ENCODE measurements at regions not wholly inside any gene's neighbourhood (a gene's known extent, or its start where the extent isn't known, plus 50 kb on each side); places are given as distances from the start of the nearest gene placed in this dataset.

GRCh38 chr16:13781169-13781564 is 138.8 kb upstream of the ERCC4 start:
- intact Hi-C loops (cut with micrococcal nuclease): no loop called here
- H3K27ac Mint-ChIP-seq: no peak overlapping the region
- no peaks in the 10 kb centered on the region for H3K4me1 ChIP-seq (ENCODE audit: control insufficient read depth in 1 of 2, insufficient read depth in 2 of 2, low read length in 2 of 2)

GRCh38 chr16:13781575-13782338 is 138.2 kb upstream of the ERCC4 start:
- H3K27ac Mint-ChIP-seq: no peak overlapping the region
- peaks cover 0 to 16% (median 4%) of the 10 kb centered on the region in 7 donors for H3K9me3 Mint-ChIP-seq

More at GRCh38 chr16:13781169-13781564, 138.8 kb upstream of the ERCC4 start:
- 97% methylated on average over 6 of the region's 7 CpGs for WGBS (ENCODE audit: insufficient coverage)
- no peak overlapping the region for H3K9ac ChIP-seq (ENCODE audit: insufficient read depth, low read length, poor library complexity, severe bottlenecking)
- DNase-seq: no peak
- no peaks in the 10 kb centered on the region for H3K27me3 Mint-ChIP-seq (ENCODE audit: low read depth in 3 of 3)
- no peak overlapping the region for H3K4me3 Mint-ChIP-seq
- H3K4me2 ChIP-seq (replicated peaks; ENCODE audit: extremely low read depth, low read length, poor library complexity, severe bottlenecking): no peak overlapping the region
- no peaks in the 10 kb centered on the region for H3K36me3 ChIP-seq (replicated peaks in 1 of 2; ENCODE audit: control insufficient read depth in 1 of 2, insufficient read depth in 2 of 2, low read length in 2 of 2)
- H2AFZ ChIP-seq (ENCODE audit: insufficient read depth, low read depth, low read length, poor library complexity, severe bottlenecking): no peak overlapping the region
- H3K9me3 ChIP-seq (replicated peaks in 1 of 2; ENCODE audit: control insufficient read depth in 1 of 2, insufficient read depth in 1 of 2, low read length in 2 of 2): peaks cover 4 to 5% of the 10 kb centered on the region in 2 donors
- no peaks in the 10 kb centered on the region for H4K20me1 ChIP-seq (ENCODE audit: insufficient read depth, low read length)
- H3K4me3 ChIP-seq (replicated peaks in 1 of 3; ENCODE audit: low read depth in 2 of 3, low read length in 3 of 3): no peak overlapping the region
- no peak overlapping the region for H3K27ac ChIP-seq (ENCODE audit: low read depth in 1 of 2, low read length in 2 of 2)
- no peak for TF ChIP-seq CTCF (IDR thresholded peaks at IDR 0.05)
- H3K79me2 ChIP-seq (ENCODE audit: insufficient read depth, low read length): no peaks in the 10 kb centered on the region
- H3K9me3 Mint-ChIP-seq: peaks cover 0 to 16% (median 4%) of the 10 kb centered on the region in 7 donors
- no peaks in the 10 kb centered on the region for H3K36me3 Mint-ChIP-seq
- H3K4me1 Mint-ChIP-seq: no peaks in the 10 kb centered on the region
- no peaks in the 10 kb centered on the region for H3K27me3 ChIP-seq (ENCODE audit: control insufficient read depth in 2 of 2, insufficient read depth in 2 of 2, low read length in 2 of 2)

More at GRCh38 chr16:13781575-13782338, 138.2 kb upstream of the ERCC4 start:
- Histone ChIP-seq H2AFZ (ENCODE audit: insufficient read depth, low read depth, low read length, poor library complexity, severe bottlenecking) (no peak overlapping the region), H3K79me2 (ENCODE audit: insufficient read depth, low read length) (no peaks in the 10 kb centered on the region), H3K4me3 (replicated peaks in 1 of 3; ENCODE audit: low read depth in 2 of 3, low read length in 3 of 3) (no peak overlapping the region), H3K9ac (ENCODE audit: insufficient read depth, low read length, poor library complexity, severe bottlenecking) (no peak overlapping the region), H3K36me3 (replicated peaks in 1 of 2; ENCODE audit: control insufficient read depth in 1 of 2, insufficient read depth in 2 of 2, low read length in 2 of 2) (no peaks in the 10 kb centered on the region), H3K4me1 (ENCODE audit: control insufficient read depth in 1 of 2, insufficient read depth in 2 of 2, low read length in 2 of 2) (no peaks in the 10 kb centered on the region), H3K4me2 (replicated peaks; ENCODE audit: extremely low read depth, low read length, poor library complexity, severe bottlenecking) (no peak overlapping the region), H3K9me3 (replicated peaks in 1 of 2; ENCODE audit: control insufficient read depth in 1 of 2, insufficient read depth in 1 of 2, low read length in 2 of 2) (peaks cover 4 to 5% of the 10 kb centered on the region in 2 donors), H3K27me3 (ENCODE audit: control insufficient read depth in 2 of 2, insufficient read depth in 2 of 2, low read length in 2 of 2) (no peaks in the 10 kb centered on the region), H4K20me1 (ENCODE audit: insufficient read depth, low read length) (no peaks in the 10 kb centered on the region), H3K27ac (ENCODE audit: low read depth in 1 of 2, low read length in 2 of 2) (no peak overlapping the region)
- Mint-ChIP-seq H3K27me3 (ENCODE audit: low read depth in 3 of 3) (no peaks in the 10 kb centered on the region), H3K36me3 (no peaks in the 10 kb centered on the region), H3K4me3 (no peak overlapping the region), H3K4me1 (no peaks in the 10 kb centered on the region)
- no peak for DNase-seq
- WGBS (ENCODE audit: insufficient coverage): 80% methylated on average over 5 of the region's 8 CpGs
- TF ChIP-seq CTCF (IDR thresholded peaks at IDR 0.05): no peak
- intact Hi-C loops (cut with micrococcal nuclease): no loop called here

All from CD14-positive monocyte (primary cell).